Heart right ventricle (tissue), 16 donors: ENCODE measurements at regions not wholly inside any gene's neighbourhood (a gene's known extent, or its start where the extent isn't known, plus 50 kb on each side); places are given as distances from the start of the nearest gene placed in this dataset.

Experiments used
- ATAC-seq, 8 donors: fragments of 200-7000 bp; cut with Tn5 transposase; one replicate each; pipeline ENCODE4 v1.9.1; 2020; ENCODE audit warnings: mild to moderate bottlenecking in 8 of 8, moderate library complexity in 8 of 8, moderate number of reproducible peaks in 1 of 8
- DNase-seq, 2 donors: peaks; one replicate each; pipeline ENCODE4 v3.0.0-alpha.2; 2020
- H3K27ac ChIP-seq, 10 donors: fragments of 200-600 bp; sonication (generic) in 2 of 10; one replicate each; pipeline versions ENCODE4 v1.5.0 to v1.8.0; 2020 to 2022; ENCODE audit warnings: mild to moderate bottlenecking in 3 of 10
- H3K27me3 ChIP-seq, 7 donors: fragments of 200-600 bp; one replicate each; pipeline ENCODE4 v1.8.0; 2021 to 2022; ENCODE audit warnings: mild to moderate bottlenecking in 2 of 7
- H3K36me3 ChIP-seq, 9 donors: fragments of 200-600 bp; sonication (generic) in 1 of 9; one replicate each; pipeline versions ENCODE4 v1.5.0 to v1.8.0; 2020 to 2022; ENCODE audit warnings: mild to moderate bottlenecking in 2 of 9
- H3K4me1 ChIP-seq, 9 donors: fragments of 200-600 bp; sonication (generic) in 1 of 9; one replicate each; pipeline versions ENCODE4 v1.5.0 to v1.8.0; 2020 to 2022; ENCODE audit warnings: mild to moderate bottlenecking in 4 of 9
- H3K4me3 ChIP-seq, 10 donors: fragments of 200-600 bp; sonication (generic) in 2 of 10; one replicate each; pipeline versions ENCODE4 v1.5.0 to v1.8.0; 2020 to 2022; ENCODE audit warnings: mild to moderate bottlenecking in 7 of 10, moderate library complexity in 2 of 10
- H3K9me3 ChIP-seq, 11 donors: fragments of 200-600 bp in 10 of 11; sonication (generic) in 2 of 11; one replicate each; pipeline versions ENCODE4 v1.5.0 to v1.8.0; 2013 to 2022; ENCODE audit warnings: mild to moderate bottlenecking in 2 of 11, control low read depth in 1 of 11, moderate library complexity in 1 of 11
- CTCF ChIP-seq, 9 donors: fragments of 200-600 bp; sonication (generic) in 2 of 9; IDR thresholded peaks; one replicate each; pipeline versions ENCODE4 v1.5.0 to v1.8.0; 2021 to 2022; ENCODE audit warnings: antibody characterized with exemption in 9 of 9, mild to moderate bottlenecking in 5 of 9, moderate library complexity in 1 of 9
- WGBS, 2 donors: extraction: QIAGEN DNeasy Blood & Tissue Kit; methylation state at CpG; one replicate each; pipeline ENCODE4 v1.1.7; 2013; ENCODE audit warnings: inconsistent platforms in 1 of 2; 5-methylcytosine and 5-hydroxymethylcytosine counted together
- intact Hi-C, 10 donors: fragments of 100-400 bp; cut with DNase I; formaldehyde crosslinking; loops; one replicate each; pipeline versions ENCODE4 v1.11.1 to v1.14.2; 2022
- donor health status: Arrhythmogenic right ventricular cardiomyopathy.
- donor health status: ischemic (EF 13 %, LVEDD 7.1; RV severe dilation, severe dysfunction).
- donor health status: healthy with polysubstance abuse.
- donor health status: DM: no; HTN: yes; CAD: no.
- donor health status: DM: no; HTN: no; CAD: no.
- donor health status: ischemic (EF 25% LVEDD 6.9; RV normal size, moderate dysfunction).
- donor health status: ischemic (EF 25% LVEDD 5.7; RV mildly dilated, moderate dysfunction).
- donor health status: healthy.
- donor health status: DM: yes; HTN: yes; CAD: no.
- donor health status: Ischemic cardiomyopathy.
- donor health status: ischemic (EF 35%, LVEDD 5.7; RV mildly dilated, moderate dysfunction).
- donor health status: nonischemic (EF 11% LVEDD 7.7; RV severe dilation, severe dysfunction).
- donor health status: DM: yes; HTN: yes; CAD: no.
- donor health status: PGD.
- donor health status: ischemic (EF 29% LVEDD 5.4; RV normal size, mild dysfunction).
- donor health status: nonischemic (EF 23%, LVEDD 6.1; RV moderate dilation, normal function).

GRCh38 chr4:96175871-96176270 lies 336.0 kb downstream of the PDHA2 start:
- ATAC-seq = no peak

GRCh38 chr4:96183611-96184010 lies 343.7 kb downstream of the PDHA2 start:
- H3K9me3 ChIP-seq = peaks cover 0 to 5% (median 0%) of the 10 kb centered on the region in 11 donors
- 71 to 79% methylated on average over 3 of the region's 3 CpGs for WGBS, 2 donors
- no peak for TF ChIP-seq CTCF (IDR thresholded peaks at IDR 0.05)
- no peak overlapping the region for H3K27ac ChIP-seq
- H3K4me1 ChIP-seq = no peaks in the 10 kb centered on the region
- DNase-seq = no peak
- ATAC-seq = no peak
- no peak overlapping the region for H3K4me3 ChIP-seq
- no peaks in the 10 kb centered on the region for H3K27me3 ChIP-seq
- H3K36me3 ChIP-seq = no peaks in the 10 kb centered on the region
- intact Hi-C loops = no loop called here

More at GRCh38 chr4:96175871-96176270, 336.0 kb downstream of the PDHA2 start:
- Histone ChIP-seq H3K36me3 (no peaks in the 10 kb centered on the region), H3K27me3 (no peaks in the 10 kb centered on the region), H3K4me1 (no peaks in the 10 kb centered on the region), H3K27ac (no peak overlapping the region), H3K9me3 (no peaks in the 10 kb centered on the region), H3K4me3 (no peak overlapping the region)
- intact Hi-C loops = no loop called here
- no peak for DNase-seq
- WGBS, 2 donors = 55 to 62% methylated on average over 4 of the region's 4 CpGs
- no peak for TF ChIP-seq CTCF (IDR thresholded peaks at IDR 0.05)

- ATAC-seq (no peak), DNase-seq (no peak)
- H3K27ac ChIP-seq = no peak overlapping the region
- WGBS, 2 donors = 47 to 49% methylated on average over 2 of the region's 2 CpGs
- H3K9me3 ChIP-seq = peaks cover 0 to 5% (median 0%) of the 10 kb centered on the region in 11 donors
- H3K4me3 ChIP-seq = no peak overlapping the region
- H3K4me1 ChIP-seq = no peaks in the 10 kb centered on the region
- no peaks in the 10 kb centered on the region for H3K36me3 ChIP-seq
- TF ChIP-seq CTCF (IDR thresholded peaks at IDR 0.05) = no peak
- intact Hi-C loops = no loop called here
- no peaks in the 10 kb centered on the region for H3K27me3 ChIP-seq
Observed at GRCh38 chr4:96186593-96186992, 346.7 kb downstream of the PDHA2 start.

- Histone ChIP-seq H3K36me3 (no peaks in the 10 kb centered on the region), H3K27ac (no peak overlapping the region), H3K27me3 (no peaks in the 10 kb centered on the region), H3K9me3 (peaks cover 0 to 5% (median 0%) of the 10 kb centered on the region in 11 donors), H3K4me3 (no peak overlapping the region), H3K4me1 (no peaks in the 10 kb centered on the region)
- intact Hi-C loops = no loop called here
- no peak for TF ChIP-seq CTCF (IDR thresholded peaks at IDR 0.05)
- ATAC-seq (no peak), DNase-seq (no peak)
Observed at GRCh38 chr4:96189761-96190160, 349.9 kb downstream of the PDHA2 start.

GRCh38 chr4:96193061-96193460 lies 353.2 kb downstream of the PDHA2 start:
- DNase-seq (no peak), ATAC-seq (no peak)
- H3K4me1 ChIP-seq = no peaks in the 10 kb centered on the region
- WGBS, 2 donors = 25% methylated on average over 1 of the region's 1 CpG
- intact Hi-C loops = no loop called here
- peaks cover 0 to 7% (median 0%) of the 10 kb centered on the region in 11 donors for H3K9me3 ChIP-seq
- H3K27me3 ChIP-seq = no peaks in the 10 kb centered on the region
- no peak for TF ChIP-seq CTCF (IDR thresholded peaks at IDR 0.05)
- no peaks in the 10 kb centered on the region for H3K36me3 ChIP-seq
- H3K4me3 ChIP-seq = no peak overlapping the region
- no peak overlapping the region for H3K27ac ChIP-seq
